ENCODE measurements at regions not wholly inside any gene's neighbourhood (a gene's known extent, or its start where the extent isn't known, plus 50 kb on each side); places are given as distances from the start of the nearest gene placed in this dataset.

DNA sequence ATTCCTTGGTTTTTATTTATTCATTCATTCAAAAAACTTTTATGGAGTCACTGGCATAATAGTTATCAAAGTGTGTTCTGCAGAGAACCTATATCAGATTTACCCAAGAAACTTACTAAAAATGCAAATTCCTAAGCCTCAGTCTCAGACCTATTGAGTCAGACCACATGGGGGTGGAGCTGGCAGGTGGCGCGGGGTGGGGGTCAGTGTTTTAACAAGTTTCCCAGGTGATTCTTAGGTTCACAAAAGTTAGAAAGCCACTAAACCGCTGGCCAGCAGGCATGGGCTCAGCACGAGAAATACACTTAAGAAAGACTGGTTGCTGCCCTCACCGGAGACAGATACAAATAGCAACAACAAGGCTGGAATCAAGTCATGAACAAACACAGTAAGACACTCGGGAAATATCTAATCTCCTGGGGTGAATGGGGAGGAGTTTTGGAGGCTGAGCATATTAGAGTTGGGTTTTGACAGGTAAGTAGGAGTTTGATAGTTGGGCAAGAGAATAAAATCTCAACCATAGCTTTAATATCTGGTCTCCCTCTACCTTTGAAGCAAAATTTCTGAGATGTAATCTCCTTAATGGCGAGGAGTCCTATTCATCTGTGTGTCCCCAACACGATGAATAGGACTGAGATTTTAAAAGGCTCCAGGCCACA, 167.5 kb upstream of the NECTIN1 start:
- whole genome bisulfite sequencing, 3 donors, result 84 to 88% (median 85%) methylated on average over 8 of the region's 8 CpGs
- no peak overlapping the region for H3K4me3 ChIP-seq (ENCODE audit: low read depth in 1 of 3, low read length in 3 of 3)

DNA sequence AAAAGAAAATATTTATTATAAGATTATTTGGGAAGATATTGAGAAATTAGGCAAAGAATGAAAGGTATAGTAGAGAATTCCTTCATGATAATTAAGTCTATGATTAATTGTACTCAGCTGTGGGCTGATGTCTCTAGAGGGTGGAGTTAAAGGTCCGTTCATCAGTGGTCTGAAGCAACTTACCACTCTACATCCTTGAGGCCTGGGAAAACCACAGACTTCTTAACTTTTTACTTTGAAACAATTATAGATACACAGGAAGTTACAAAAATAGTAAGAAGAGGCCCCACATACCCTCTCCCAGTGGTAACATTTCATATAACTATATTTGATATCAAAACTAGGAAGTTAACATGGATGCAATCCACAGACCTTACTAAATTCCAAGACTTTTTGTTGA, 167.0 kb upstream of the NECTIN1 start:
- Histone ChIP-seq H3K9me3 (ENCODE audit: control insufficient read depth in 2 of 2, insufficient read depth in 1 of 2, low read depth in 1 of 2, low read length in 1 of 2) (no peaks in the 10 kb centered on the region), H3K27ac (ENCODE audit: low read depth in 1 of 3, low read length in 2 of 3) (no peak overlapping the region), H3K27me3 (ENCODE audit: control insufficient read depth in 3 of 3, insufficient read depth in 3 of 3, low read length in 3 of 3) (no peaks in the 10 kb centered on the region), H3K4me1 (ENCODE audit: control insufficient read depth in 3 of 3, insufficient read depth in 2 of 3, low read depth in 1 of 3, low read length in 2 of 3) (no peaks in the 10 kb centered on the region), H3K4me3 (ENCODE audit: low read depth in 1 of 3, low read length in 3 of 3) (no peak overlapping the region), H3K36me3 (ENCODE audit: control insufficient read depth in 3 of 3, insufficient read depth in 2 of 3, low read depth in 1 of 3, low read length in 3 of 3) (no peaks in the 10 kb centered on the region)
- FAIRE-seq (no peak), DNase-seq (no peak)
- WGBS, 3 donors, result 62 to 82% (median 70%) methylated on average over 1 of the region's 1 CpG

More for the DNA sequence above, 167.5 kb upstream of the NECTIN1 start:
- Histone ChIP-seq H3K27me3 (ENCODE audit: control insufficient read depth in 3 of 3, insufficient read depth in 3 of 3, low read length in 3 of 3) (no peaks in the 10 kb centered on the region), H3K9me3 (ENCODE audit: control insufficient read depth in 2 of 2, insufficient read depth in 1 of 2, low read depth in 1 of 2, low read length in 1 of 2) (no peaks in the 10 kb centered on the region), H3K4me1 (ENCODE audit: control insufficient read depth in 3 of 3, insufficient read depth in 2 of 3, low read depth in 1 of 3, low read length in 2 of 3) (peaks cover 0 to under 1% (median 0%) of the 10 kb centered on the region in 3 donors), H3K27ac (ENCODE audit: low read depth in 1 of 3, low read length in 2 of 3) (no peak overlapping the region), H3K36me3 (ENCODE audit: control insufficient read depth in 3 of 3, insufficient read depth in 2 of 3, low read depth in 1 of 3, low read length in 3 of 3) (no peaks in the 10 kb centered on the region)
- FAIRE-seq (no peak), DNase-seq (no peak)

- H3K36me3 ChIP-seq (ENCODE audit: control insufficient read depth in 3 of 3, insufficient read depth in 2 of 3, low read depth in 1 of 3, low read length in 3 of 3), result no peaks in the 10 kb centered on the region
- 86 to 95% (median 94%) methylated on average over 4 of the region's 4 CpGs for WGBS, 3 donors
- no peak overlapping the region for H3K27ac ChIP-seq (ENCODE audit: low read depth in 1 of 3, low read length in 2 of 3)
- H3K4me3 ChIP-seq (ENCODE audit: low read depth in 1 of 3, low read length in 3 of 3), result no peak overlapping the region
- FAIRE-seq, result no peak
- H3K9me3 ChIP-seq (ENCODE audit: control insufficient read depth in 2 of 2, insufficient read depth in 1 of 2, low read depth in 1 of 2, low read length in 1 of 2), result no peaks in the 10 kb centered on the region
- no peaks in the 10 kb centered on the region for H3K4me1 ChIP-seq (ENCODE audit: control insufficient read depth in 3 of 3, insufficient read depth in 2 of 3, low read depth in 1 of 3, low read length in 2 of 3)
- no peaks in the 10 kb centered on the region for H3K27me3 ChIP-seq (ENCODE audit: control insufficient read depth in 3 of 3, insufficient read depth in 3 of 3, low read length in 3 of 3)
- no peak for DNase-seq
Measured at GRCh38 chr11:119894916-119895315, 165.9 kb upstream of the NECTIN1 start.

DNA sequence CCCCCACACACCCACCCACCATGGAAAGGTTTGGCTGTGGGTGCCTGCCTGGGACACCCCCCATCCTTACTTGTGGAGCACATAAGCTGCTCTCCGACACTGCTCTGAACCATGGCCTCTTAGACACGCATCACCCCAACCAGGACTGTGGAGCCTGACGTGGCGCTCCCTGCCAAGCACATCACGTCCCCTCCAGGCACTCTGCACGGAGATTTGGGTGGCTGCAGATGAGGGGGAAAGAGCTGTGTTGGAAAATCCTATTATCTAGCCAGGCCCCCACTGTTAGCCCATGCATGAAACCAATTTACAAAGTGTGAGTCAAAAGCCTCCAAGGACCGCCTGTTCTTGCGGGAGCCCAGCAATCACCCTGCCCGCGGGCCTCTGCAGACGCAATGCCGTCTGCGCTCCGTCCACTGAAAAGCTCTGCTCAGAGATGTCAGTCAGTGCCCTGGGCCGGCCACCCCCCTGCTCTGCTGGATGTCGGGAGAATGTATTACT, 163.4 kb upstream of the NECTIN1 start:
- FAIRE-seq (no peak), DNase-seq (no peak)
- no peaks in the 10 kb centered on the region for H3K9me3 ChIP-seq (ENCODE audit: control insufficient read depth in 2 of 2, insufficient read depth in 1 of 2, low read depth in 1 of 2, low read length in 1 of 2)
- H3K27ac ChIP-seq (ENCODE audit: low read depth in 1 of 3, low read length in 2 of 3), result no peak overlapping the region
- no peaks in the 10 kb centered on the region for H3K27me3 ChIP-seq (ENCODE audit: control insufficient read depth in 3 of 3, insufficient read depth in 3 of 3, low read length in 3 of 3)
- no peak overlapping the region for H3K4me3 ChIP-seq (ENCODE audit: low read depth in 1 of 3, low read length in 3 of 3)
- no peaks in the 10 kb centered on the region for H3K36me3 ChIP-seq (ENCODE audit: control insufficient read depth in 3 of 3, insufficient read depth in 2 of 3, low read depth in 1 of 3, low read length in 3 of 3)
- H3K4me1 ChIP-seq (ENCODE audit: control insufficient read depth in 3 of 3, insufficient read depth in 2 of 3, low read depth in 1 of 3, low read length in 2 of 3), result no peaks in the 10 kb centered on the region
- WGBS, 3 donors, result 77 to 90% (median 84%) methylated on average over 16 of the region's 16 CpGs

GRCh38 chr11:119891055-119891768, 162.2 kb upstream of the NECTIN1 start:
- H3K4me1 ChIP-seq (ENCODE audit: control insufficient read depth in 3 of 3, insufficient read depth in 2 of 3, low read depth in 1 of 3, low read length in 2 of 3), result no peaks in the 10 kb centered on the region

GRCh38 chr11:119890466-119890865, 161.5 kb upstream of the NECTIN1 start:
- Histone ChIP-seq H3K27ac (ENCODE audit: low read depth in 1 of 3, low read length in 2 of 3) (no peak overlapping the region), H3K4me1 (ENCODE audit: control insufficient read depth in 3 of 3, insufficient read depth in 2 of 3, low read depth in 1 of 3, low read length in 2 of 3) (no peaks in the 10 kb centered on the region), H3K36me3 (ENCODE audit: control insufficient read depth in 3 of 3, insufficient read depth in 2 of 3, low read depth in 1 of 3, low read length in 3 of 3) (no peaks in the 10 kb centered on the region), H3K27me3 (ENCODE audit: control insufficient read depth in 3 of 3, insufficient read depth in 3 of 3, low read length in 3 of 3) (no peaks in the 10 kb centered on the region), H3K4me3 (ENCODE audit: low read depth in 1 of 3, low read length in 3 of 3) (no peak overlapping the region), H3K9me3 (ENCODE audit: control insufficient read depth in 2 of 2, insufficient read depth in 1 of 2, low read depth in 1 of 2, low read length in 1 of 2) (no peaks in the 10 kb centered on the region)
- 85 to 89% (median 87%) methylated on average over 5 of the region's 5 CpGs for WGBS, 3 donors
- FAIRE-seq, result no peak
- no peak for DNase-seq

More at GRCh38 chr11:119891055-119891768, 162.2 kb upstream of the NECTIN1 start:
- 73 to 84% (median 74%) methylated on average over 16 of the region's 16 CpGs for WGBS, 3 donors
- FAIRE-seq (no peak), DNase-seq (no peak)
- Histone ChIP-seq H3K36me3 (ENCODE audit: control insufficient read depth in 3 of 3, insufficient read depth in 2 of 3, low read depth in 1 of 3, low read length in 3 of 3) (no peaks in the 10 kb centered on the region), H3K27me3 (ENCODE audit: control insufficient read depth in 3 of 3, insufficient read depth in 3 of 3, low read length in 3 of 3) (no peaks in the 10 kb centered on the region), H3K9me3 (ENCODE audit: control insufficient read depth in 2 of 2, insufficient read depth in 1 of 2, low read depth in 1 of 2, low read length in 1 of 2) (no peaks in the 10 kb centered on the region), H3K4me3 (ENCODE audit: low read depth in 1 of 3, low read length in 3 of 3) (no peak overlapping the region), H3K27ac (ENCODE audit: low read depth in 1 of 3, low read length in 2 of 3) (no peak overlapping the region)

DNA sequence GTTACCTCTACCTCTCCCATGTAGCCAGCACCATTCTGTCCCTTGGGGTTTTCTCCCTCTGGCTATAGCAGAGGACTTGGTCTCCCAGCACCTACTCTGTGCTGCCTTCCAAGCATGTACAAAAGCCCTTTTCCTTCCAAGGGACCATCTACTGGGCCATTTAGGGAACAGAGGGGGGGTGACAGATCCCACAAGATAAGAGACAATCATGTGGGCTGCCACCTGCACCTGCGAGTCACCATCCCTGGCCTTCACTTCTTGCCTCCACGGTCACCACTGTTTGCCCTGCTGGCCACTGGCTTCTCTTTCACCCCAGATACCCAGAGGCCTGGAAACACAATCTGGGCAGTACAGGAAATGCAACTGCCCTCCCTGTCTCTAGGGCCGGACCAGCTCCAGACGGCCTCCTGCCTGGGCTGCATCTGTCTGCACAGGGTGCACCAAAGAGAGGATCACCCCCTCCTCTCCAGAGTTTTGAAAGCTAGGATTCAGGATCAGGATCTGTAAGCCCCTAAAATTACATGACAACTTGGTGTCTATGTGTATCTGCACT, 160.8 kb upstream of the NECTIN1 start:
- Histone ChIP-seq H3K4me1 (ENCODE audit: control insufficient read depth in 3 of 3, insufficient read depth in 2 of 3, low read depth in 1 of 3, low read length in 2 of 3) (no peaks in the 10 kb centered on the region), H3K36me3 (ENCODE audit: control insufficient read depth in 3 of 3, insufficient read depth in 2 of 3, low read depth in 1 of 3, low read length in 3 of 3) (no peaks in the 10 kb centered on the region), H3K4me3 (ENCODE audit: low read depth in 1 of 3, low read length in 3 of 3) (no peak overlapping the region), H3K27ac (ENCODE audit: low read depth in 1 of 3, low read length in 2 of 3) (no peak overlapping the region), H3K9me3 (ENCODE audit: control insufficient read depth in 2 of 2, insufficient read depth in 1 of 2, low read depth in 1 of 2, low read length in 1 of 2) (no peaks in the 10 kb centered on the region), H3K27me3 (ENCODE audit: control insufficient read depth in 3 of 3, insufficient read depth in 3 of 3, low read length in 3 of 3) (no peaks in the 10 kb centered on the region)
- FAIRE-seq, result no peak
- no peak for DNase-seq
- WGBS, 3 donors, result 59 to 69% (median 63%) methylated on average over 4 of the region's 4 CpGs

DNA sequence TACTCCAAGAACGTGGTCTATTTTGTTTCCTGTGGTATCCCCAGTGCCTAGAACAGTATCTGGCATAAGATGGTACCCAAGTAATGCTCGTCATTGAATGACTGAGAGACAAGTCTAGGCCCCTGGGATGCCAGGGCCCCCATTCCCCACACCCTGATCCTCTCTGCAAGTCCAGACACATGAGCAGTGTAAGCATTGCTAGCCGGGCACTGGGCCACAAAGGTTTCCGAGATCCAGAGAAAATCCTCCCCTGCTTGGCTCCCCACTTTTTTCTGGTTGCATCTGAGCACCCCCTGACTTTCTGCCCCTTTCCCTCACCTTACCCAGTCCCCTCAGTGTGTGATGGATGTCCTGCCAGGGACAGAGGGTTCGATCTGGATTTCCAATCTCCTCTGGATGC, 160.1 kb upstream of the NECTIN1 start:
- H3K27ac ChIP-seq (ENCODE audit: low read depth in 1 of 3, low read length in 2 of 3), result no peak overlapping the region
- no peaks in the 10 kb centered on the region for H3K9me3 ChIP-seq (ENCODE audit: control insufficient read depth in 2 of 2, insufficient read depth in 1 of 2, low read depth in 1 of 2, low read length in 1 of 2)
- H3K4me3 ChIP-seq (ENCODE audit: low read depth in 1 of 3, low read length in 3 of 3), result no peak overlapping the region
- no peak for FAIRE-seq
- WGBS, 3 donors, result 85 to 89% (median 89%) methylated on average over 5 of the region's 5 CpGs
- DNase-seq, result no peak
- no peaks in the 10 kb centered on the region for H3K4me1 ChIP-seq (ENCODE audit: control insufficient read depth in 3 of 3, insufficient read depth in 2 of 3, low read depth in 1 of 3, low read length in 2 of 3)
- no peaks in the 10 kb centered on the region for H3K36me3 ChIP-seq (ENCODE audit: control insufficient read depth in 3 of 3, insufficient read depth in 2 of 3, low read depth in 1 of 3, low read length in 3 of 3)
- H3K27me3 ChIP-seq (ENCODE audit: control insufficient read depth in 3 of 3, insufficient read depth in 3 of 3, low read length in 3 of 3), result no peaks in the 10 kb centered on the region
